Keratinocyte (primary cell): ENCODE measurements at regions not wholly inside any gene's neighbourhood (a gene's known extent, or its start where the extent isn't known, plus 50 kb on each side); places are given as distances from the start of the nearest gene placed in this dataset.

ENCODE experiments used
- DNase-seq: peaks from one replicate; pipeline ENCODE4 v3.0.0-alpha.2; 2011; ENCODE audit warnings: low read depth, missing footprints, low spot score
- FAIRE-seq: peaks from 2 replicates; lab custom pipeline; 2011; peaks lifted over from hg19 to GRCh38; lab: Jason Lieb, UNC
- H2AFZ ChIP-seq: 2 replicates; pipeline ENCODE4 v1.6.0; 2012; ENCODE audit warnings: low read length, control low read depth, inconsistent platforms; ENCODE audit not compliant: control insufficient read depth
- H3K27ac ChIP-seq: 2 replicates; pipeline ENCODE4 v1.5.1; 2011; ENCODE audit warnings: low read length; ENCODE audit not compliant: control insufficient read depth, insufficient read depth
- H3K27me3 ChIP-seq: 3 replicates; pipeline ENCODE4 v1.6.0; 2011; ENCODE audit warnings: low read length; ENCODE audit not compliant: control insufficient read depth, insufficient read depth; ENCODE audit errors: extremely low read depth
- H3K36me3 ChIP-seq, 2 experiments: 2 replicates in 1 of 2; 3 replicates in 1 of 2; pipeline ENCODE4 v1.5.1; 2011; ENCODE audit warnings: low read length in 2 of 2, mild to moderate bottlenecking in 1 of 2; ENCODE audit not compliant: control insufficient read depth in 2 of 2, insufficient read depth in 2 of 2; ENCODE audit errors: extremely low read depth in 1 of 2
- H3K4me1 ChIP-seq: 3 replicates; pipeline ENCODE4 v1.5.1; 2011; ENCODE audit warnings: low read length; ENCODE audit not compliant: control insufficient read depth, insufficient read depth; ENCODE audit errors: extremely low read depth
- H3K4me2 ChIP-seq: 3 replicates; pipeline ENCODE4 v1.6.0; 2011; ENCODE audit warnings: low read depth, low read length; ENCODE audit not compliant: control insufficient read depth, insufficient read depth; ENCODE audit errors: extremely low read depth
- H3K4me3 ChIP-seq, 3 experiments: fragments of 200-600 bp in 1 of 3; sonication (generic) in 1 of 3; 2 replicates in 2 of 3; 3 replicates in 1 of 3; pipeline ENCODE4 v1.5.1; 2011 to 2016; ENCODE audit warnings: low read length in 3 of 3, mild to moderate bottlenecking in 3 of 3, control low read depth in 2 of 3, inconsistent platforms in 1 of 3, low read depth in 1 of 3, mixed read lengths in 1 of 3, mixed run types in 1 of 3, moderate library complexity in 1 of 3; ENCODE audit not compliant: control insufficient read depth in 2 of 3, insufficient read depth in 2 of 3; ENCODE audit errors: extremely low read depth in 1 of 3
- H3K79me2 ChIP-seq: 2 replicates; pipeline ENCODE4 v1.6.0; 2012; ENCODE audit warnings: low read length; ENCODE audit not compliant: control insufficient read depth, insufficient read depth
- H3K9ac ChIP-seq: 3 replicates; pipeline ENCODE4 v1.6.0; 2011; ENCODE audit warnings: low read length; ENCODE audit not compliant: control insufficient read depth, insufficient read depth; ENCODE audit errors: extremely low read depth
- H3K9me1 ChIP-seq: 3 replicates; pipeline ENCODE4 v1.6.0; 2011; ENCODE audit warnings: low read length; ENCODE audit not compliant: control insufficient read depth, insufficient read depth; ENCODE audit errors: extremely low read depth
- H3K9me3 ChIP-seq: 2 replicates; pipeline ENCODE4 v1.5.1; 2012; ENCODE audit warnings: low read depth, low read length; ENCODE audit not compliant: control insufficient read depth
- H4K20me1 ChIP-seq: 3 replicates; pipeline ENCODE4 v1.6.0; 2011; ENCODE audit warnings: low read length; ENCODE audit not compliant: control insufficient read depth, insufficient read depth; ENCODE audit errors: extremely low read depth
- EZH2 ChIP-seq: IDR thresholded peaks from one replicate; pipeline ENCODE4 v1.6.1; 2012; ENCODE audit warnings: inconsistent platforms, mild to moderate bottlenecking, low read length, moderate library complexity
- dilution Hi-C: fragments of 300-500 bp; cut with MboI; formaldehyde crosslinking; loops from one replicate; pipeline ENCODE4 v1.7.0; 2020; ENCODE audit warnings: low sequenced_read_pairs; ENCODE audit not compliant: extremely low pct_ligation_motif_present
- TF ChIP-seq, protein P1 (sequence below), 3 experiments: IDR thresholded peaks in 1 of 3; conservative IDR thresholded peaks in 1 of 3; optimal IDR thresholded peaks in 1 of 3; 2 replicates in 2 of 3; 3 replicates in 1 of 3; pipeline versions ENCODE3 to v1.5.1; 2011; ENCODE audit warnings: low read length in 3 of 3, mild to moderate bottlenecking in 3 of 3, moderate library complexity in 2 of 3, control low read depth in 1 of 3, inconsistent platforms in 1 of 3; ENCODE audit not compliant: insufficient read depth in 2 of 3; ENCODE audit errors: extremely low read depth in 1 of 3

GRCh38 chr6:144797881-144798589, 512.9 kb downstream of the UTRN start:
- no peaks in the 10 kb centered on the region for H3K27me3 ChIP-seq
- no peak overlapping the region for H2AFZ ChIP-seq
- H3K27ac ChIP-seq = no peak overlapping the region
- no peaks in the 10 kb centered on the region for H4K20me1 ChIP-seq
- no peak for FAIRE-seq
- no peaks in the 10 kb centered on the region for H3K9me3 ChIP-seq
- no peak overlapping the region for H3K4me3 ChIP-seq
- dilution Hi-C loops = no loop called here
- H3K9ac ChIP-seq = no peak overlapping the region
- no peak for TF ChIP-seq EZH2
- TF ChIP-seq, protein P1, sequence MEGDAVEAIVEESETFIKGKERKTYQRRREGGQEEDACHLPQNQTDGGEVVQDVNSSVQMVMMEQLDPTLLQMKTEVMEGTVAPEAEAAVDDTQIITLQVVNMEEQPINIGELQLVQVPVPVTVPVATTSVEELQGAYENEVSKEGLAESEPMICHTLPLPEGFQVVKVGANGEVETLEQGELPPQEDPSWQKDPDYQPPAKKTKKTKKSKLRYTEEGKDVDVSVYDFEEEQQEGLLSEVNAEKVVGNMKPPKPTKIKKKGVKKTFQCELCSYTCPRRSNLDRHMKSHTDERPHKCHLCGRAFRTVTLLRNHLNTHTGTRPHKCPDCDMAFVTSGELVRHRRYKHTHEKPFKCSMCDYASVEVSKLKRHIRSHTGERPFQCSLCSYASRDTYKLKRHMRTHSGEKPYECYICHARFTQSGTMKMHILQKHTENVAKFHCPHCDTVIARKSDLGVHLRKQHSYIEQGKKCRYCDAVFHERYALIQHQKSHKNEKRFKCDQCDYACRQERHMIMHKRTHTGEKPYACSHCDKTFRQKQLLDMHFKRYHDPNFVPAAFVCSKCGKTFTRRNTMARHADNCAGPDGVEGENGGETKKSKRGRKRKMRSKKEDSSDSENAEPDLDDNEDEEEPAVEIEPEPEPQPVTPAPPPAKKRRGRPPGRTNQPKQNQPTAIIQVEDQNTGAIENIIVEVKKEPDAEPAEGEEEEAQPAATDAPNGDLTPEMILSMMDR (optimal IDR thresholded peaks at IDR 0.05 in 1 of 3, IDR thresholded peaks at IDR 0.05 in 1 of 3, conservative IDR thresholded peaks at IDR 0.05 in 1 of 3; ENCODE audit: extremely low read depth in 1 of 3, insufficient read depth in 2 of 3, low read length in 3 of 3) = no peak
- H3K4me2 ChIP-seq = no peak overlapping the region
- no peaks in the 10 kb centered on the region for H3K36me3 ChIP-seq
- H3K9me1 ChIP-seq = no peaks in the 10 kb centered on the region
- no peak for DNase-seq
- no peaks in the 10 kb centered on the region for H3K79me2 ChIP-seq
- H3K4me1 ChIP-seq = no peaks in the 10 kb centered on the region

- H3K36me3 ChIP-seq = no peaks in the 10 kb centered on the region
- TF ChIP-seq, protein P1 (optimal IDR thresholded peaks at IDR 0.05 in 1 of 3, IDR thresholded peaks at IDR 0.05 in 1 of 3, conservative IDR thresholded peaks at IDR 0.05 in 1 of 3; ENCODE audit: extremely low read depth in 1 of 3, insufficient read depth in 2 of 3, low read length in 3 of 3) = no peak
- no peak for TF ChIP-seq EZH2
These were observed 519.2 kb downstream of the UTRN start for GRCh38 chr6:144804246-144804790.

More at GRCh38 chr6:144804246-144804790, 519.2 kb downstream of the UTRN start:
- H3K4me3 ChIP-seq = no peak overlapping the region
- no peak overlapping the region for H3K9ac ChIP-seq
- H3K27me3 ChIP-seq = no peaks in the 10 kb centered on the region
- no peak for DNase-seq
- no peaks in the 10 kb centered on the region for H3K9me3 ChIP-seq
- no peak overlapping the region for H3K4me2 ChIP-seq
- H3K9me1 ChIP-seq = no peaks in the 10 kb centered on the region
- no peak overlapping the region for H3K27ac ChIP-seq
- dilution Hi-C loops = no loop called here
- no peak for FAIRE-seq
- H3K4me1 ChIP-seq = no peaks in the 10 kb centered on the region
- H2AFZ ChIP-seq = no peak overlapping the region
- H3K79me2 ChIP-seq = no peaks in the 10 kb centered on the region
- H4K20me1 ChIP-seq = no peaks in the 10 kb centered on the region
